GM21381 (cell line): ENCODE measurements at regions not wholly inside any gene's neighbourhood (a gene's known extent, or its start where the extent isn't known, plus 50 kb on each side); places are given as distances from the start of the nearest gene placed in this dataset.
"Not testable (repeated sequence)": the region's sequence is repeated elsewhere in the genome, so short reads cannot be mapped to it uniquely, and the experiment has no call there.

ENCODE experiments used
- ATAC-seq: cut with Tn5 transposase; IDR thresholded peaks from one replicate; pipeline ENCODE4 v1.9.1; 2021; ENCODE audit warnings: mild to moderate bottlenecking, moderate library complexity; ENCODE audit not compliant: unreplicated experiment

GRCh38 chr1:90314533-90314932 lies 319.6 kb downstream of the ZNF326 start:
- ATAC-seq, result no peak

- no peak for ATAC-seq
Observed at GRCh38 chr1:90313778-90314177, 318.9 kb downstream of the ZNF326 start.

- ATAC-seq, result no peak
Observed at GRCh38 chr1:90309806-90310205, 314.9 kb downstream of the ZNF326 start.

GRCh38 chr1:90308421-90308820 lies 313.5 kb downstream of the ZNF326 start:
- ATAC-seq, result no peak

GRCh38 chr1:90305577-90305976 lies 310.7 kb downstream of the ZNF326 start:
- ATAC-seq, result no peak

- no peak for ATAC-seq
Observed at GRCh38 chr1:90296327-90296726, 301.4 kb downstream of the ZNF326 start.

GRCh38 chr1:90295534-90295933 lies 300.6 kb downstream of the ZNF326 start:
- ATAC-seq, result no peak

GRCh38 chr1:90291431-90292216 lies 296.7 kb downstream of the ZNF326 start:
- ATAC-seq, result no peak

GRCh38 chr1:90282811-90283210 lies 287.9 kb downstream of the ZNF326 start:
- ATAC-seq, result no peak

GRCh38 chr1:90281886-90282285 lies 287.0 kb downstream of the ZNF326 start:
- ATAC-seq, result not testable (repeated sequence)

GRCh38 chr1:90277270-90277669 lies 282.4 kb downstream of the ZNF326 start:
- no peak for ATAC-seq

- ATAC-seq, result no peak
Observed at GRCh38 chr1:90274376-90274775, 279.5 kb downstream of the ZNF326 start.

- no peak for ATAC-seq
Observed at GRCh38 chr1:90273241-90273774, 278.4 kb downstream of the ZNF326 start.

GRCh38 chr1:90262791-90263190 lies 267.9 kb downstream of the ZNF326 start:
- no peak for ATAC-seq

GRCh38 chr1:90262286-90262685 lies 267.4 kb downstream of the ZNF326 start:
- ATAC-seq, result no peak

GRCh38 chr1:90246069-90246468 lies 251.2 kb downstream of the ZNF326 start:
- no peak for ATAC-seq

GRCh38 chr1:90236493-90236892 lies 241.6 kb downstream of the ZNF326 start:
- ATAC-seq, result no peak

- ATAC-seq, result no peak
Observed at GRCh38 chr1:90223401-90223800, 228.5 kb downstream of the ZNF326 start.

- ATAC-seq, result no peak
Observed at GRCh38 chr1:90220941-90221693, 226.2 kb downstream of the ZNF326 start.

GRCh38 chr1:90220496-90220895 lies 225.6 kb downstream of the ZNF326 start:
- ATAC-seq, result no peak

GRCh38 chr1:90219166-90219871 lies 224.4 kb downstream of the ZNF326 start:
- not testable (repeated sequence) for ATAC-seq
